ENCODE measurements at regions not wholly inside any gene's neighbourhood (a gene's known extent, or its start where the extent isn't known, plus 50 kb on each side); places are given as distances from the start of the nearest gene placed in this dataset.

- no peak for TF ChIP-seq TBP (IDR thresholded peaks at IDR 0.05; ENCODE audit: low read depth, low read length)
- TF ChIP-seq CTCF (IDR thresholded peaks at IDR 0.05; ENCODE audit: control extremely low read depth in 1 of 3, insufficient read depth in 1 of 3, low read depth in 1 of 3, low read length in 3 of 3): no peak
- no peak for TF ChIP-seq POLR2AphosphoS5 (IDR thresholded peaks at IDR 0.05; ENCODE audit: low read depth, low read length)
- no peak for TF ChIP-seq POLR2A (IDR thresholded peaks at IDR 0.05; ENCODE audit: control extremely low read depth in 1 of 2, low read depth in 2 of 2, low read length in 2 of 2)
- no peak for TF ChIP-seq CHD1 (IDR thresholded peaks at IDR 0.05; ENCODE audit: low read depth, low read length)
- TF ChIP-seq SRF (IDR thresholded peaks at IDR 0.05; ENCODE audit: low read depth, low read length): no peak
- no peak for TF ChIP-seq ATF3 (IDR thresholded peaks at IDR 0.05; ENCODE audit: insufficient read depth, low read depth, low read length)
- TF ChIP-seq EP300 (IDR thresholded peaks at IDR 0.05; ENCODE audit: borderline replicate concordance in 1 of 2, low read depth in 2 of 2, low read length in 2 of 2): no peak
These were observed 327.6 kb downstream of the TBC1D4 start for GRCh38 chr13:75154331-75154730.
